ENCODE measurements at regions not wholly inside any gene's neighbourhood (a gene's known extent, or its start where the extent isn't known, plus 50 kb on each side); places are given as distances from the start of the nearest gene placed in this dataset.

DNA sequence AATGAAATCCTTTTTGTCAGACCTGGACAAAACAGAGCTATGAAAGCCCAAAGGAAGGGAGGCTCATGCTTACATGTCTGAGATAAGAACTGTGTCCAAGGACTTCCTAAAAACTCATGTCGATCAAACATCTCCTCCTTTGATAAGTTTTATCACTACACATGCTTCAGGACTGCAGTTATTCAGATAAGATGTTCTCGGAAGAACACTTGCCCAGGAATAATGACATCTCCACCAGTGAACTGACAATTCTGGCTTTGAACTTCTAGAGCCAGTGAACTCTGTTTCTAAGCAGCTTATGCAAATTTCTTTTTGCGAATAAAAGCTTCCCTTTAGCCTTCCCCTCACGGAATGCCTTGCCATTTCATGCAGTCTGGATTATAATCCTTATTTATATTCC, 561.6 kb downstream of the TBC1D4 start:
- Histone ChIP-seq H3K27me3 (no peaks in the 10 kb centered on the region), H3K9me3 (no peaks in the 10 kb centered on the region), H3K4me3 (replicated peaks in 1 of 3) (no peak overlapping the region), H3K36me3 (no peaks in the 10 kb centered on the region), H3K27ac (no peak overlapping the region), H3K4me1 (no peaks in the 10 kb centered on the region)
- intact Hi-C loops (cut with DNase I) = no loop called here
- DNase-seq = no peak
- TF ChIP-seq, protein P1, sequence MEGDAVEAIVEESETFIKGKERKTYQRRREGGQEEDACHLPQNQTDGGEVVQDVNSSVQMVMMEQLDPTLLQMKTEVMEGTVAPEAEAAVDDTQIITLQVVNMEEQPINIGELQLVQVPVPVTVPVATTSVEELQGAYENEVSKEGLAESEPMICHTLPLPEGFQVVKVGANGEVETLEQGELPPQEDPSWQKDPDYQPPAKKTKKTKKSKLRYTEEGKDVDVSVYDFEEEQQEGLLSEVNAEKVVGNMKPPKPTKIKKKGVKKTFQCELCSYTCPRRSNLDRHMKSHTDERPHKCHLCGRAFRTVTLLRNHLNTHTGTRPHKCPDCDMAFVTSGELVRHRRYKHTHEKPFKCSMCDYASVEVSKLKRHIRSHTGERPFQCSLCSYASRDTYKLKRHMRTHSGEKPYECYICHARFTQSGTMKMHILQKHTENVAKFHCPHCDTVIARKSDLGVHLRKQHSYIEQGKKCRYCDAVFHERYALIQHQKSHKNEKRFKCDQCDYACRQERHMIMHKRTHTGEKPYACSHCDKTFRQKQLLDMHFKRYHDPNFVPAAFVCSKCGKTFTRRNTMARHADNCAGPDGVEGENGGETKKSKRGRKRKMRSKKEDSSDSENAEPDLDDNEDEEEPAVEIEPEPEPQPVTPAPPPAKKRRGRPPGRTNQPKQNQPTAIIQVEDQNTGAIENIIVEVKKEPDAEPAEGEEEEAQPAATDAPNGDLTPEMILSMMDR (IDR thresholded peaks at IDR 0.05) = no peak
- no peak for TF ChIP-seq POLR2A (IDR thresholded peaks at IDR 0.05)
- WGBS, 2 donors = 77 to 79% methylated on average over 4 of the region's 4 CpGs

DNA sequence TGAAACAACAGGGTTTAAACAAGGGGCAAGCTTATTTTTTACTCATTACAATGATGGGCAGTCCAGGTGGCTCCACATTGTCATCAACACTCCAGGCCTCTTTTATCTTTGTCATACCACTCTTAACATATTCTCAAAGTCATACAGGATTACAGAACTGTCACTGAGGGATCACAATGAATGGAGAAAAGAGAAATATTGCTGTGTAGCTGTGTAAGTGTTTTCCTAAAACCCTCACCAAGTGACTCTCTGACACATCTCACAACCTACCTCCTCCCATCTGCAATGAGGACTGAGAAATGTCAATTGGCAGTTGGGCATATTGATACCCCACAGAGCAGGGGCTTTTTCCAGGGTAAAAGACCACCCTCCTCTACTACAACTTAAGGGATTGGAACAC, 562.1 kb downstream of the TBC1D4 start:
- no peak for DNase-seq
- TF ChIP-seq, protein P1 (IDR thresholded peaks at IDR 0.05) = no peak
- TF ChIP-seq POLR2A (IDR thresholded peaks at IDR 0.05) = no peak
- intact Hi-C loops (cut with DNase I) = no loop called here
- no peaks in the 10 kb centered on the region for H3K4me1 ChIP-seq
- H3K36me3 ChIP-seq = no peaks in the 10 kb centered on the region
- H3K27me3 ChIP-seq = no peaks in the 10 kb centered on the region
- no peak overlapping the region for H3K27ac ChIP-seq
- no peak overlapping the region for H3K4me3 ChIP-seq (replicated peaks in 1 of 3)
- H3K9me3 ChIP-seq = no peaks in the 10 kb centered on the region

GRCh38 chr13:74912898-74913297, 569.1 kb downstream of the TBC1D4 start:
- DNase-seq = no peak
- no peak for TF ChIP-seq POLR2A (IDR thresholded peaks at IDR 0.05)
- TF ChIP-seq, protein P1 (IDR thresholded peaks at IDR 0.05) = no peak
- intact Hi-C loops (cut with DNase I) = no loop called here
- Histone ChIP-seq H3K27me3 (no peaks in the 10 kb centered on the region), H3K9me3 (no peaks in the 10 kb centered on the region), H3K36me3 (no peaks in the 10 kb centered on the region), H3K4me3 (replicated peaks in 1 of 3) (no peak overlapping the region), H3K4me1 (no peaks in the 10 kb centered on the region), H3K27ac (no peak overlapping the region)
- WGBS, 2 donors = 59 to 64% methylated on average over 2 of the region's 2 CpGs

DNA sequence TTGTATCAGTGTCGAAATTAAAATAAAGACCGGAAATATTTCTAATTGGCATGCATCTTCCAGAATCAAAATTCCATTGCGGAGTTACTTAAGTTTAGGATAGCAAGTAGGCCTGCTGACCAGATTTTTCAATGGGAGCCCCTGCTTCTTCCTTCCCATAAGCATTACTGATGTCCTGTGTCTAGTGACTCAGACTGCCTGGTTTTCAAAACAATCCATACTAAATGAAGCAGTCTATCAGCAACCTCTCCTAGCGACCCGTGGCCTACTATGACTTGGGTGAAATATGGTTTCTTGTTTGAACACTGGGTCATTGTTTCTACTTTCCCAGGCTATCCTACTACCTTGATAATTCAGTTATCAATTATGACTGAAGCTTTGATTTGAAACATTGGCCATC, 571.6 kb downstream of the TBC1D4 start:
- Histone ChIP-seq H3K4me1 (no peaks in the 10 kb centered on the region), H3K27me3 (no peaks in the 10 kb centered on the region), H3K9me3 (no peaks in the 10 kb centered on the region), H3K36me3 (no peaks in the 10 kb centered on the region), H3K4me3 (replicated peaks in 1 of 3) (no peak overlapping the region), H3K27ac (no peak overlapping the region)
- no peak for DNase-seq
- intact Hi-C loops (cut with DNase I) = no loop called here
- TF ChIP-seq POLR2A (IDR thresholded peaks at IDR 0.05) = no peak
- TF ChIP-seq, protein P1 (IDR thresholded peaks at IDR 0.05) = no peak
- 88 to 92% methylated on average over 5 of the region's 5 CpGs for WGBS, 2 donors

DNA sequence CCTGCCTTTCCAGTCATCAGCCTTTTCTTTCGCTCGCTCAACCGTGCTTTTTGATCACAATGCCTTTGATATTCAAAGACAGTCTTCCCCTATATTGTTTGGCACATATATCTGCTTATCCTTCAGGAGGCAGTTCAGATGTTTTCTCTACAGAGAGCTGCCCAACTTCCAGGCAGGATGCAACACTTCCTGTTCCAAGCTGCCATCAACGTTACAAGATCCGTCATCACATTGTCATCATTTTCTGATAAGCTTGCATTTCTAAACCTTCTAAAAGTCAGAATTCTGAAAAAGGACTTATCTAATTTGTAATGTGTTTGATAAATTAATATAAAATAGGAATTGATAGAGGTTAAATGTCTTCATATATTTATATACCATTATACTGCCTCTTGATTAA, 574.2 kb downstream of the TBC1D4 start:
- TF ChIP-seq, protein P1 (IDR thresholded peaks at IDR 0.05) = no peak
- no peak for TF ChIP-seq POLR2A (IDR thresholded peaks at IDR 0.05)
- no peaks in the 10 kb centered on the region for H3K27me3 ChIP-seq
- intact Hi-C loops (cut with DNase I) = no loop called here
- no peaks in the 10 kb centered on the region for H3K36me3 ChIP-seq
- no peaks in the 10 kb centered on the region for H3K4me1 ChIP-seq
- H3K4me3 ChIP-seq (replicated peaks in 1 of 3) = no peak overlapping the region
- no peaks in the 10 kb centered on the region for H3K9me3 ChIP-seq
- DNase-seq = no peak
- 69 to 74% methylated on average over 5 of the region's 5 CpGs for WGBS, 2 donors
- no peak overlapping the region for H3K27ac ChIP-seq
